H1 (cell line): ENCODE measurements at regions not wholly inside any gene's neighbourhood (a gene's known extent, or its start where the extent isn't known, plus 50 kb on each side); places are given as distances from the start of the nearest gene placed in this dataset.

Experiments
- CTCF ChIA-PET: fragments of 300-600 bp; sonication (Branson Sonifier 250); formaldehyde crosslinking; loops from one replicate; lab custom pipeline; 2021; ENCODE audit not compliant: partially characterized antibody; lab: Charles Lee
- POLR2A ChIA-PET: fragments of 300-600 bp; sonication (Branson Sonifier 250); formaldehyde crosslinking; loops from one replicate; lab custom pipeline; 2021; ENCODE audit warnings: inconsistent platforms; ENCODE audit not compliant: partially characterized antibody; lab: Charles Lee
- DNase-seq, 2 experiments: peaks; one replicate each; pipeline versions ENCODE4 v3.0.0 to v3.0.0-alpha.2; 2010 to 2022; ENCODE audit warnings: low spot score in 2 of 2, low read depth in 1 of 2, mixed read lengths in 1 of 2
- FAIRE-seq: peaks from 2 replicates; lab custom pipeline; 2011; peaks lifted over from hg19 to GRCh38; lab: Jason Lieb, UNC
- H2AFZ ChIP-seq: 2 replicates; pipeline ENCODE4 v1.8.1; 2012; ENCODE audit warnings: low read length, inconsistent platforms
- H2AK5ac ChIP-seq: 2 replicates; pipeline ENCODE4 v1.6.1; 2013; ENCODE audit warnings: low read depth, low read length
- H2BK120ac ChIP-seq: replicated peaks from 2 replicates; pipeline ENCODE3; 2013; ENCODE audit warnings: low read depth, low read length, inconsistent platforms
- H2BK12ac ChIP-seq: 2 replicates; pipeline ENCODE4 v1.6.1; 2013; ENCODE audit warnings: low read depth, low read length
- H2BK15ac ChIP-seq: 2 replicates; pipeline ENCODE4 v1.6.1; 2013; ENCODE audit warnings: low read length
- H2BK20ac ChIP-seq: 2 replicates; pipeline ENCODE4 v1.6.1; 2013; ENCODE audit warnings: low read length
- H2BK5ac ChIP-seq: 2 replicates; pipeline ENCODE4 v1.6.1; 2013; ENCODE audit warnings: low read depth, low read length
- H3K14ac ChIP-seq: 2 replicates; pipeline ENCODE4 v1.6.1; 2013; ENCODE audit warnings: inconsistent platforms; ENCODE audit not compliant: insufficient read length
- H3K18ac ChIP-seq: 2 replicates; pipeline ENCODE4 v1.6.1; 2013; ENCODE audit warnings: low read length; ENCODE audit errors: extremely low read depth
- H3K23ac ChIP-seq: 2 replicates; pipeline ENCODE4 v1.6.1; 2013; ENCODE audit warnings: inconsistent platforms; ENCODE audit not compliant: insufficient read length
- H3K23me2 ChIP-seq: 2 replicates; pipeline ENCODE4 v1.6.1; 2013; ENCODE audit warnings: low read depth, low read length
- H3K27ac ChIP-seq: 2 replicates; pipeline ENCODE4 v1.6.1; 2011; ENCODE audit warnings: low read depth, low read length, inconsistent platforms
- H3K27me3 ChIP-seq, 4 experiments: replicated peaks in 1 of 4; 1 replicate in 1 of 4; 2 replicates in 3 of 4; pipeline versions ENCODE4 v1.6.1 to v1.8.1; 2011 to 2013; ENCODE audit warnings: low read length in 3 of 4, mild to moderate bottlenecking in 3 of 4, inconsistent platforms in 2 of 4, mixed read lengths in 2 of 4, moderate library complexity in 1 of 4; ENCODE audit not compliant: control insufficient read depth in 3 of 4, insufficient read depth in 3 of 4; ENCODE audit errors: extremely low read depth in 1 of 4
- H3K36me3 ChIP-seq, 4 experiments: 2 replicates each; pipeline versions ENCODE4 v1.6.1 to v1.8.1; 2011 to 2013; ENCODE audit warnings: mild to moderate bottlenecking in 4 of 4, low read length in 3 of 4, moderate library complexity in 2 of 4, control low read depth in 1 of 4, inconsistent platforms in 1 of 4; ENCODE audit not compliant: insufficient read depth in 4 of 4, control insufficient read depth in 2 of 4
- H3K4ac ChIP-seq: replicated peaks from 2 replicates; pipeline ENCODE3; 2013; ENCODE audit warnings: low read length, low read depth, mixed read lengths, inconsistent platforms; ENCODE audit not compliant: insufficient read length
- H3K4me1 ChIP-seq, 4 experiments: replicated peaks in 1 of 4; 1 replicate in 1 of 4; 2 replicates in 3 of 4; pipeline versions ENCODE4 v1.6.1 to v1.8.1; 2011 to 2013; ENCODE audit warnings: low read length in 3 of 4, inconsistent platforms in 2 of 4, mixed read lengths in 1 of 4; ENCODE audit not compliant: insufficient read depth in 4 of 4, control insufficient read depth in 3 of 4
- H3K4me2 ChIP-seq, 2 experiments: 2 replicates each; pipeline versions ENCODE4 v1.6.1 to v1.8.1; 2011 to 2013; ENCODE audit warnings: low read depth in 2 of 2, low read length in 2 of 2, control low read depth in 1 of 2, inconsistent platforms in 1 of 2, mild to moderate bottlenecking in 1 of 2; ENCODE audit not compliant: insufficient read depth in 1 of 2
- H3K4me3 ChIP-seq, 4 experiments: fragments of 200-600, 300-600 bp in 1 of 4; sonication (generic), shearing (Covaris generic), sonication (Bioruptor Twin) in 1 of 4; 2 replicates each; pipeline versions ENCODE4 v1.5.1 to v1.8.1; 2011 to 2016; ENCODE audit warnings: low read length in 4 of 4, low read depth in 3 of 4, control low read depth in 2 of 4, inconsistent platforms in 2 of 4, mild to moderate bottlenecking in 2 of 4, mixed read lengths in 1 of 4, moderate library complexity in 1 of 4; ENCODE audit not compliant: insufficient read depth in 2 of 4; ENCODE audit errors: extremely low read depth in 1 of 4
- H3K56ac ChIP-seq: replicated peaks from 2 replicates; pipeline ENCODE3; 2013; ENCODE audit warnings: low read depth, mild to moderate bottlenecking, mixed read lengths, low read length, inconsistent platforms; ENCODE audit not compliant: insufficient read length
- H3K79me1 ChIP-seq: 2 replicates; pipeline ENCODE4 v1.6.1; 2013; ENCODE audit warnings: low read depth, low read length, control low read depth
- H3K79me2 ChIP-seq, 2 experiments: 2 replicates each; pipeline versions ENCODE4 v1.6.1 to v1.8.1; 2012 to 2013; ENCODE audit warnings: low read length in 2 of 2, mild to moderate bottlenecking in 2 of 2, inconsistent platforms in 1 of 2; ENCODE audit not compliant: insufficient read depth in 2 of 2, control insufficient read depth in 1 of 2
- H3K9ac ChIP-seq, 4 experiments: replicated peaks in 1 of 4; 1 replicate in 1 of 4; 2 replicates in 3 of 4; pipeline versions ENCODE4 v1.6.1 to v1.8.1; 2011 to 2013; ENCODE audit warnings: low read depth in 3 of 4, low read length in 3 of 4, control low read depth in 2 of 4, mild to moderate bottlenecking in 2 of 4, moderate library complexity in 2 of 4, inconsistent platforms in 1 of 4; ENCODE audit errors: extremely low read depth in 1 of 4
- H3K9me3 ChIP-seq, 2 experiments: 2 replicates each; pipeline versions ENCODE4 v1.6.1 to v1.8.1; 2012 to 2013; ENCODE audit warnings: mild to moderate bottlenecking in 2 of 2, moderate library complexity in 2 of 2, control low read depth in 1 of 2, inconsistent platforms in 1 of 2, low read depth in 1 of 2, low read length in 1 of 2, mixed read lengths in 1 of 2; ENCODE audit not compliant: insufficient read depth in 2 of 2
- H4K20me1 ChIP-seq, 2 experiments: replicated peaks in 1 of 2; 2 replicates each; pipeline versions ENCODE3 to v1.8.1; 2011 to 2013; ENCODE audit warnings: inconsistent platforms in 2 of 2, low read length in 2 of 2, mild to moderate bottlenecking in 1 of 2; ENCODE audit not compliant: insufficient read depth in 2 of 2, control insufficient read depth in 1 of 2
- H4K5ac ChIP-seq: 2 replicates; pipeline ENCODE4 v1.6.1; 2013; ENCODE audit warnings: low read length, low read depth, mixed read lengths, inconsistent platforms; ENCODE audit not compliant: insufficient read length
- H4K8ac ChIP-seq: 2 replicates; pipeline ENCODE4 v1.8.0; 2013; ENCODE audit warnings: mild to moderate bottlenecking, moderate library complexity, low read length, inconsistent platforms; ENCODE audit not compliant: insufficient read depth; ENCODE audit errors: extremely low read depth
- H4K91ac ChIP-seq: replicated peaks from 2 replicates; pipeline ENCODE3; 2013; ENCODE audit warnings: low read length, mixed read lengths, inconsistent platforms; ENCODE audit not compliant: insufficient read length
- ATF3 ChIP-seq: IDR thresholded peaks from 2 replicates; pipeline ENCODE4 v1.6.1; 2011; ENCODE audit warnings: low read depth, mild to moderate bottlenecking, low read length; ENCODE audit not compliant: insufficient read depth
- BCL11A ChIP-seq, 2 experiments: IDR thresholded peaks; one replicate each; pipeline ENCODE4 v1.6.1; 2011; ENCODE audit warnings: low read depth in 2 of 2, low read length in 2 of 2, mild to moderate bottlenecking in 2 of 2
- CBX8 ChIP-seq: fragments of 300-800, 300-1000 bp; sonication (generic); IDR thresholded peaks from 2 replicates; pipeline ENCODE4 v1.7.1; 2016; ENCODE audit warnings: low read depth, low read length, borderline replicate concordance
- GABPA ChIP-seq: IDR thresholded peaks from 2 replicates; pipeline ENCODE4 v1.6.1; 2011; ENCODE audit warnings: mild to moderate bottlenecking, low read length, moderate library complexity, borderline replicate concordance; ENCODE audit not compliant: insufficient read depth
- GTF2F1 ChIP-seq: IDR thresholded peaks from 2 replicates; pipeline ENCODE4 v1.6.1; 2012; ENCODE audit warnings: low read depth, low read length, improper control_type of control experiment, borderline replicate concordance
- HDAC6 ChIP-seq: IDR thresholded peaks from one replicate; pipeline ENCODE4 v1.7.1; 2012; ENCODE audit warnings: low read depth, mild to moderate bottlenecking, inconsistent platforms, low read length, moderate library complexity
- JUN ChIP-seq: IDR thresholded peaks from 2 replicates; pipeline ENCODE4 v1.6.1; 2011; ENCODE audit warnings: low read depth, mild to moderate bottlenecking, improper control_type of control experiment, low read length
- RAD21 ChIP-seq, 2 experiments: IDR thresholded peaks in 1 of 2; conservative IDR thresholded peaks in 1 of 2; 2 replicates each; pipeline ENCODE4 v1.6.1; 2011; ENCODE audit warnings: low read depth in 2 of 2, low read length in 2 of 2, improper control_type of control experiment in 1 of 2, inconsistent platforms in 1 of 2, mild to moderate bottlenecking in 1 of 2, moderate library complexity in 1 of 2
- RBBP5 ChIP-seq: IDR thresholded peaks from 2 replicates; pipeline ENCODE4 v1.7.1; 2012; ENCODE audit warnings: low read depth, mild to moderate bottlenecking, inconsistent platforms, low read length, moderate library complexity, borderline replicate concordance
- SAP30 ChIP-seq: fragments of 300-600 bp; sonication (generic); IDR thresholded peaks from 2 replicates; pipeline ENCODE4 v1.7.1; 2012; ENCODE audit warnings: low read length, moderate library complexity, mild to moderate bottlenecking, inconsistent platforms; ENCODE audit not compliant: insufficient read depth, insufficient replicate concordance
- SIRT6 ChIP-seq: IDR thresholded peaks from one replicate; pipeline ENCODE4 v1.7.1; 2012; ENCODE audit warnings: low read length, inconsistent platforms
- WGBS, 2 experiments: shearing (Covaris generic) in 1 of 2; methylation state at CpG; one replicate each; pipeline versions ENCODE4 v1.1.6 to v1.1.7; 2013 to 2015; ENCODE audit warnings: low lambda C conversion rate in 2 of 2, mixed read lengths in 2 of 2, inconsistent platforms in 1 of 2, low coverage in 1 of 2, missing lambda C conversion rate in 1 of 2; ENCODE audit not compliant: insufficient replicate concordance in 2 of 2, insufficient coverage in 1 of 2, insufficient read length in 1 of 2; ENCODE audit errors: extremely low coverage in 1 of 2, missing lambda C conversion rate in 1 of 2; 5-methylcytosine and 5-hydroxymethylcytosine counted together

- H3K79me1 ChIP-seq: no peaks in the 10 kb centered on the region
- no peaks in the 10 kb centered on the region for H3K27me3 ChIP-seq
- peak in 1 of 2 experiments; percentile 65 for DNase-seq
- H4K8ac ChIP-seq: no peak overlapping the region
- no peak overlapping the region for H2BK120ac ChIP-seq
- no peak overlapping the region for H2BK12ac ChIP-seq
- H2BK20ac ChIP-seq: no peak overlapping the region
- no peak overlapping the region for H3K27ac ChIP-seq
- ChIA-PET POLR2A (no interaction called here), CTCF (interaction anchor here (0.6 to 16.0 kb wide), 21 partner anchors 7 to 677 kb away, joined by 3 to 330 read pairs (median 6); no protein-coding TSS in a partner anchor)
- H3K56ac ChIP-seq: no peak overlapping the region
- no peak overlapping the region for H3K4ac ChIP-seq
- H3K4me3 ChIP-seq: no peak overlapping the region
- H3K4me2 ChIP-seq: no peak overlapping the region
- H3K4me1 ChIP-seq: peaks cover 2 to 4% (median 3%) of the 10 kb centered on the region in 4 experiments; a peak in 4 of 7 replicates
- H3K9ac ChIP-seq: no peak overlapping the region
- H2AFZ ChIP-seq: no peak overlapping the region
- peak; percentile 85 for FAIRE-seq
- H4K20me1 ChIP-seq: no peaks in the 10 kb centered on the region
- 66% methylated on average over 8 of the region's 8 CpGs; no CpG with 5 or more reads in 1 of the 2 experiments for WGBS, 2 experiments
- no peak overlapping the region for H2BK5ac ChIP-seq
- no peak overlapping the region for H4K5ac ChIP-seq
- no peak overlapping the region for H3K18ac ChIP-seq
- H3K23me2 ChIP-seq: 0 out of 2 replicates have a peak, but pooled peaks cover 2% of the 10 kb centered on the region
- H3K14ac ChIP-seq: no peak overlapping the region
- no peaks in the 10 kb centered on the region for H3K79me2 ChIP-seq
- H3K9me3 ChIP-seq: no peaks in the 10 kb centered on the region
- H4K91ac ChIP-seq: no peak overlapping the region
- no peak overlapping the region for H2AK5ac ChIP-seq
- H3K36me3 ChIP-seq: no peaks in the 10 kb centered on the region
- no peak overlapping the region for H2BK15ac ChIP-seq
- H3K23ac ChIP-seq: no peak overlapping the region
- TF ChIP-seq BCL11A (IDR thresholded peaks at IDR 0.05; ENCODE audit: low read depth in 2 of 2, low read length in 2 of 2) (no peak), ATF3 (no peak), CBX8 (no peak), SIRT6 (no peak), HDAC6 (no peak), GABPA (no peak), RAD21 (IDR thresholded peaks at IDR 0.05 in 1 of 2, conservative IDR thresholded peaks at IDR 0.05 in 1 of 2; ENCODE audit: low read depth in 2 of 2, low read length in 2 of 2) (peak; percentile 51 to 66), SAP30 (no peak), RBBP5 (no peak), GTF2F1 (no peak), JUN (no peak)
These were observed 85.6 kb downstream of the CD8B2 start for GRCh38 chr2:106572541-106573450.
